ENCODE measurements at regions not wholly inside any gene's neighbourhood (a gene's known extent, or its start where the extent isn't known, plus 50 kb on each side); places are given as distances from the start of the nearest gene placed in this dataset.

DNA sequence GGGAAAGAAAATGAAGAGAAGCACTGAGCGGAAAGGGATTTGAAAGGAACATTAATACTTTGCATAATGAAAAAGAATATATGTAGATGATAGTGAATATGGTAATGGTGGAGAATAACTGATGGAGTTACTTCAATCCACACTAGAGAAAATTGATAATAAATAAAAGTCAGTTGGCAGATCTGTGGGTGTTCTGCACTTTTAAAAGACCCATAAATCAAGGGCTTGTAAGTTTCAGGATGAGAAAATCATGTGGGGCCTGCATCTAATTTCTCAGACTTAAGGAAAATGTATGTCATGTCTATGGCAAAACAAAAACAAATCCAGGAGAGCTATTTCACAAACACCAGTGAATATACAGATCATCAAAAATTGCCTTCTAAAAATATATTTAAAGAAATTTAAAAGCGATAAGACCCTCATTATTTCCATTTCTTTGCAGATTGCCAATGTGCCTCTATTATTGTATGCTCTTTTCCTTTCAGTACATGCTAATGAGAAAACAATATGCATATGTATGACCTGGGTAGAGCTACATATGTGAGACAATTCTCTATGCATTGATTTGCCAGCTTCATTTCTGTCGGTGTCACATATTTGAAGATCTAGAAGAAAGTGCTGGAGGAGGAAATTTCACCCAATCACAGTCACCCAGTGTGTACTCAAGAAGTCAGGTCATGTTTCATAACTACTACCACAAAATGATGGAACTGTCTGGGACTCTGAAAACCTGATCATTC is 269.9 kb upstream of the PDZRN3 start:
- TF ChIP-seq, protein P1, sequence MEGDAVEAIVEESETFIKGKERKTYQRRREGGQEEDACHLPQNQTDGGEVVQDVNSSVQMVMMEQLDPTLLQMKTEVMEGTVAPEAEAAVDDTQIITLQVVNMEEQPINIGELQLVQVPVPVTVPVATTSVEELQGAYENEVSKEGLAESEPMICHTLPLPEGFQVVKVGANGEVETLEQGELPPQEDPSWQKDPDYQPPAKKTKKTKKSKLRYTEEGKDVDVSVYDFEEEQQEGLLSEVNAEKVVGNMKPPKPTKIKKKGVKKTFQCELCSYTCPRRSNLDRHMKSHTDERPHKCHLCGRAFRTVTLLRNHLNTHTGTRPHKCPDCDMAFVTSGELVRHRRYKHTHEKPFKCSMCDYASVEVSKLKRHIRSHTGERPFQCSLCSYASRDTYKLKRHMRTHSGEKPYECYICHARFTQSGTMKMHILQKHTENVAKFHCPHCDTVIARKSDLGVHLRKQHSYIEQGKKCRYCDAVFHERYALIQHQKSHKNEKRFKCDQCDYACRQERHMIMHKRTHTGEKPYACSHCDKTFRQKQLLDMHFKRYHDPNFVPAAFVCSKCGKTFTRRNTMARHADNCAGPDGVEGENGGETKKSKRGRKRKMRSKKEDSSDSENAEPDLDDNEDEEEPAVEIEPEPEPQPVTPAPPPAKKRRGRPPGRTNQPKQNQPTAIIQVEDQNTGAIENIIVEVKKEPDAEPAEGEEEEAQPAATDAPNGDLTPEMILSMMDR (conservative IDR thresholded peaks at IDR 0.05) = no peak
- no peak overlapping the region for H3K4ac ChIP-seq (ENCODE audit: low read depth, low read length)
- no peak for DNase-seq
- H2BK15ac ChIP-seq (ENCODE audit: low read depth, low read length) = no peak overlapping the region
- H3K23ac ChIP-seq (ENCODE audit: insufficient read length, low read depth, low read length) = no peak overlapping the region
- H2AK5ac ChIP-seq (ENCODE audit: insufficient read length, low read length) = no peak overlapping the region
- Mint-ChIP-seq H3K4me1 (peaks cover 3 to 5% of the 10 kb centered on the region in 2 experiments; a peak in 3 of 4 replicates), H3K4me3 (no peak overlapping the region), H3K27ac (no peak overlapping the region), H3K36me3 (ENCODE audit: insufficient read depth in 1 of 3, low read depth in 3 of 3) (no peaks in the 10 kb centered on the region), H3K27me3 (ENCODE audit: low read depth) (no peaks in the 10 kb centered on the region), H3K9me3 (no peaks in the 10 kb centered on the region; a peak in 1 of 5 replicates)
- no peak overlapping the region for H2BK5ac ChIP-seq (ENCODE audit: insufficient read length, low read length)
- H4K5ac ChIP-seq (ENCODE audit: insufficient read length, low read depth, low read length) = no peak overlapping the region
- H4K91ac ChIP-seq (ENCODE audit: insufficient read length, low read depth, low read length) = no peak overlapping the region
- H3K9me3 ChIP-seq (ENCODE audit: control insufficient read depth, low read depth, low read length) = no peaks in the 10 kb centered on the region
- H3K14ac ChIP-seq (ENCODE audit: insufficient read depth, low read length) = no peak overlapping the region
- no peak overlapping the region for H2BK12ac ChIP-seq (ENCODE audit: insufficient read length, low read depth, low read length)
- no peak overlapping the region for H3K9ac ChIP-seq (ENCODE audit: extremely low read depth, insufficient read length, low read length)
- H2BK20ac ChIP-seq (ENCODE audit: low read depth, low read length, poor library complexity, severe bottlenecking) = no peak overlapping the region
- no peaks in the 10 kb centered on the region for H4K20me1 ChIP-seq (ENCODE audit: control insufficient read depth, insufficient read depth, insufficient read length)
- H3K23me2 ChIP-seq (ENCODE audit: insufficient read length, low read depth, low read length, poor library complexity, severe bottlenecking) = no peaks in the 10 kb centered on the region
- H3K4me1 ChIP-seq (ENCODE audit: insufficient read depth, low read length) = no peaks in the 10 kb centered on the region
- no peaks in the 10 kb centered on the region for H3K79me1 ChIP-seq (ENCODE audit: insufficient read depth, low read depth, low read length, poor library complexity, severe bottlenecking)
- no peak overlapping the region for H3K27ac ChIP-seq (ENCODE audit: insufficient read length, low read depth, low read length)
- H2BK120ac ChIP-seq (ENCODE audit: low read depth, low read length, poor library complexity, severe bottlenecking) = no peak overlapping the region
- no peak overlapping the region for H3K56ac ChIP-seq (ENCODE audit: insufficient read length, low read depth, low read length)
- H4K8ac ChIP-seq (replicated peaks; ENCODE audit: insufficient read length, low read depth, low read length) = no peak overlapping the region
- no peak overlapping the region for H3K18ac ChIP-seq (ENCODE audit: insufficient read length, low read depth, low read length)
- H3K4me2 ChIP-seq (ENCODE audit: insufficient read depth, insufficient read length, low read length) = no peak overlapping the region
- WGBS (ENCODE audit: extremely low coverage, insufficient read length, low lambda C conversion rate) = 100% methylated on average over 1 of the region's 3 CpGs
- no peaks in the 10 kb centered on the region for H3K27me3 ChIP-seq (ENCODE audit: insufficient read depth, low read length)
- H3K79me2 ChIP-seq (ENCODE audit: insufficient read depth, low read length) = no peaks in the 10 kb centered on the region
- no peak overlapping the region for H3T11ph ChIP-seq (ENCODE audit: low read length)
- H2AFZ ChIP-seq (ENCODE audit: low read length) = no peak overlapping the region

Measured in H9 (cell line).